HepG2 (cell line): ENCODE measurements at regions not wholly inside any gene's neighbourhood (a gene's known extent, or its start where the extent isn't known, plus 50 kb on each side); places are given as distances from the start of the nearest gene placed in this dataset.

ENCODE experiments used
- FOXM1 ChIP-seq: sonication (generic); formaldehyde crosslinking; IDR thresholded peaks from 2 replicates; pipeline ENCODE4 v1.5.0; 2020; ENCODE audit warnings: missing genetic modification reagents
- PBX3 ChIP-seq: sonication (generic); formaldehyde crosslinking; IDR thresholded peaks from 2 replicates; pipeline ENCODE4 v1.8.1; 2023; ENCODE audit warnings: missing genetic modification reagents, inconsistent platforms, borderline replicate concordance
- TCF12 ChIP-seq, 2 experiments: fragments of 450-650 bp in 1 of 2; sonication (generic) in 1 of 2; formaldehyde crosslinking in 1 of 2; IDR thresholded peaks; 2 replicates each; pipeline versions ENCODE4 v1.6.1 to v1.8.0; 2017 to 2022; ENCODE audit warnings: antibody characterized with exemption in 1 of 2, mild to moderate bottlenecking in 1 of 2, missing genetic modification reagents in 1 of 2, moderate library complexity in 1 of 2
- ZNF333 ChIP-seq: sonication (generic); formaldehyde crosslinking; IDR thresholded peaks from 2 replicates; pipeline ENCODE4 v1.4.0; 2020; ENCODE audit warnings: mild to moderate bottlenecking, missing genetic modification reagents, borderline replicate concordance
- TF ChIP-seq, protein P1 (sequence below): sonication (generic); formaldehyde crosslinking; IDR thresholded peaks from 2 replicates; pipeline ENCODE4 v1.5.0; 2020; ENCODE audit warnings: mild to moderate bottlenecking, missing genetic modification reagents, moderate library complexity

- TF ChIP-seq, protein P1, sequence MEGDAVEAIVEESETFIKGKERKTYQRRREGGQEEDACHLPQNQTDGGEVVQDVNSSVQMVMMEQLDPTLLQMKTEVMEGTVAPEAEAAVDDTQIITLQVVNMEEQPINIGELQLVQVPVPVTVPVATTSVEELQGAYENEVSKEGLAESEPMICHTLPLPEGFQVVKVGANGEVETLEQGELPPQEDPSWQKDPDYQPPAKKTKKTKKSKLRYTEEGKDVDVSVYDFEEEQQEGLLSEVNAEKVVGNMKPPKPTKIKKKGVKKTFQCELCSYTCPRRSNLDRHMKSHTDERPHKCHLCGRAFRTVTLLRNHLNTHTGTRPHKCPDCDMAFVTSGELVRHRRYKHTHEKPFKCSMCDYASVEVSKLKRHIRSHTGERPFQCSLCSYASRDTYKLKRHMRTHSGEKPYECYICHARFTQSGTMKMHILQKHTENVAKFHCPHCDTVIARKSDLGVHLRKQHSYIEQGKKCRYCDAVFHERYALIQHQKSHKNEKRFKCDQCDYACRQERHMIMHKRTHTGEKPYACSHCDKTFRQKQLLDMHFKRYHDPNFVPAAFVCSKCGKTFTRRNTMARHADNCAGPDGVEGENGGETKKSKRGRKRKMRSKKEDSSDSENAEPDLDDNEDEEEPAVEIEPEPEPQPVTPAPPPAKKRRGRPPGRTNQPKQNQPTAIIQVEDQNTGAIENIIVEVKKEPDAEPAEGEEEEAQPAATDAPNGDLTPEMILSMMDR (CRISPR knock-in tag) = no peak
- no peak for TF ChIP-seq TCF12 (IDR thresholded peaks at IDR 0.05)
- TF ChIP-seq TCF12 (CRISPR knock-in tag; IDR thresholded peaks at IDR 0.05) = no peak
- TF ChIP-seq PBX3 (CRISPR knock-in tag) = no peak
- no peak for TF ChIP-seq FOXM1 (CRISPR knock-in tag)
- no peak for TF ChIP-seq ZNF333
These were observed 100.4 kb upstream of the NDN start for GRCh38 chr15:23787346-23788105.
